ENCODE measurements at regions not wholly inside any gene's neighbourhood (a gene's known extent, or its start where the extent isn't known, plus 50 kb on each side); places are given as distances from the start of the nearest gene placed in this dataset.

- TF ChIP-seq, protein P1, sequence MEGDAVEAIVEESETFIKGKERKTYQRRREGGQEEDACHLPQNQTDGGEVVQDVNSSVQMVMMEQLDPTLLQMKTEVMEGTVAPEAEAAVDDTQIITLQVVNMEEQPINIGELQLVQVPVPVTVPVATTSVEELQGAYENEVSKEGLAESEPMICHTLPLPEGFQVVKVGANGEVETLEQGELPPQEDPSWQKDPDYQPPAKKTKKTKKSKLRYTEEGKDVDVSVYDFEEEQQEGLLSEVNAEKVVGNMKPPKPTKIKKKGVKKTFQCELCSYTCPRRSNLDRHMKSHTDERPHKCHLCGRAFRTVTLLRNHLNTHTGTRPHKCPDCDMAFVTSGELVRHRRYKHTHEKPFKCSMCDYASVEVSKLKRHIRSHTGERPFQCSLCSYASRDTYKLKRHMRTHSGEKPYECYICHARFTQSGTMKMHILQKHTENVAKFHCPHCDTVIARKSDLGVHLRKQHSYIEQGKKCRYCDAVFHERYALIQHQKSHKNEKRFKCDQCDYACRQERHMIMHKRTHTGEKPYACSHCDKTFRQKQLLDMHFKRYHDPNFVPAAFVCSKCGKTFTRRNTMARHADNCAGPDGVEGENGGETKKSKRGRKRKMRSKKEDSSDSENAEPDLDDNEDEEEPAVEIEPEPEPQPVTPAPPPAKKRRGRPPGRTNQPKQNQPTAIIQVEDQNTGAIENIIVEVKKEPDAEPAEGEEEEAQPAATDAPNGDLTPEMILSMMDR (IDR thresholded peaks at IDR 0.05) = no peak
- TF ChIP-seq EP300 (IDR thresholded peaks at IDR 0.05) (no peak), POLR2A (IDR thresholded peaks at IDR 0.05) (no peak)
These were observed 384.4 kb downstream of the TSN start for GRCh38 chr2:122139739-122140420.

All from ovary (tissue), 3 donors.